Panc1 (cell line): ENCODE measurements at regions not wholly inside any gene's neighbourhood (a gene's known extent, or its start where the extent isn't known, plus 50 kb on each side); places are given as distances from the start of the nearest gene placed in this dataset.

Experiments
- ATAC-seq: fragments of 200-7000 bp; cut with Tn5 transposase; 2 replicates; pipeline ENCODE4 v1.9.1; 2020; ENCODE audit warnings: mild to moderate bottlenecking, moderate library complexity
- BruUV-seq: library from RNA; stranded (reverse); fragments of 400-500 nt; replicated peaks from 2 replicates; lab custom pipeline; 2021; lab: Mats Ljungman, UMichigan
- CTCF ChIA-PET: fragments of 300-600 bp; sonication (Branson Sonifier 250); formaldehyde crosslinking; loops from one replicate; lab custom pipeline; 2022; ENCODE audit warnings: antibody characterized with exemption; lab: Charles Lee
- POLR2A ChIA-PET: fragments of 300-600 bp; sonication (Branson Sonifier 250); formaldehyde crosslinking; loops from one replicate; lab custom pipeline; 2022; ENCODE audit warnings: antibody characterized with exemption; lab: Charles Lee
- DNase-seq: peaks from one replicate; pipeline ENCODE4 v3.0.0-alpha.2; 2010; ENCODE audit warnings: low read depth, low spot score
- H3K27ac ChIP-seq: 2 replicates; pipeline ENCODE4 v1.5.1; 2011; ENCODE audit warnings: mild to moderate bottlenecking, low read length, inconsistent platforms
- H3K27me3 ChIP-seq: fragments of 200-500 bp; sonication (Bioruptor generic); 2 replicates; pipeline ENCODE4 v1.6.0; 2014; ENCODE audit warnings: low read length, inconsistent platforms; ENCODE audit not compliant: control insufficient read depth, insufficient read depth
- H3K36me3 ChIP-seq: fragments of 200-500 bp; sonication (Bioruptor generic); 2 replicates; pipeline ENCODE4 v1.5.1; 2014; ENCODE audit warnings: inconsistent platforms, mild to moderate bottlenecking, low read length, moderate library complexity; ENCODE audit not compliant: control insufficient read depth, insufficient read depth
- H3K4me1 ChIP-seq: 2 replicates; pipeline ENCODE4 v1.5.1; 2011; ENCODE audit warnings: inconsistent platforms, mild to moderate bottlenecking, low read length, moderate library complexity; ENCODE audit not compliant: control insufficient read depth, insufficient read depth
- H3K4me3 ChIP-seq, 2 experiments: 2 replicates each; pipeline ENCODE4 v1.5.1; 2011 to 2012; ENCODE audit warnings: low read depth in 2 of 2, low read length in 2 of 2, mild to moderate bottlenecking in 2 of 2, inconsistent platforms in 1 of 2, moderate library complexity in 1 of 2
- H3K9me3 ChIP-seq: fragments of 200-500 bp; sonication (Bioruptor generic); 2 replicates; pipeline ENCODE4 v1.5.1; 2014; ENCODE audit warnings: low read depth, mild to moderate bottlenecking, inconsistent platforms, low read length, moderate library complexity; ENCODE audit not compliant: control insufficient read depth, insufficient read depth
- CTCF ChIP-seq: fragments of 450-650 bp; IDR thresholded peaks from 2 replicates; pipeline ENCODE4 v1.5.1; 2017; ENCODE audit warnings: mild to moderate bottlenecking
- POLR2AphosphoS5 ChIP-seq: IDR thresholded peaks from 2 replicates; pipeline ENCODE4 v1.6.1; 2012; ENCODE audit warnings: mild to moderate bottlenecking, low read depth, low read length, moderate library complexity
- SIN3A ChIP-seq: IDR thresholded peaks from 2 replicates; pipeline ENCODE4 v1.6.1; 2012; ENCODE audit warnings: low read depth, mild to moderate bottlenecking, low read length, moderate library complexity, borderline replicate concordance; ENCODE audit not compliant: insufficient read depth
- TCF7L2 ChIP-seq: IDR thresholded peaks from 2 replicates; pipeline ENCODE4 v1.6.1; 2011; ENCODE audit warnings: mild to moderate bottlenecking, low read depth, low read length, inconsistent platforms
- in situ Hi-C: cut with HindIII; loops from 2 replicates; pipeline ENCODE4 v1.10.0; 2016; ENCODE audit warnings: low sequenced_read_pairs, low pct_unique_long_range_greater_than_20kb
- intact Hi-C: fragments of 100-400 bp; cut with micrococcal nuclease; formaldehyde crosslinking; loops from one replicate; pipeline ENCODE4 v1.10.0; 2022; ENCODE audit not compliant: unreplicated experiment
- TF ChIP-seq, protein P1 (sequence below), 2 experiments: IDR thresholded peaks; 2 replicates each; pipeline ENCODE4 v1.6.1; 2011 to 2012; ENCODE audit warnings: low read depth in 2 of 2, control low read depth in 1 of 2, low read length in 1 of 2, mild to moderate bottlenecking in 1 of 2, moderate library complexity in 1 of 2; ENCODE audit not compliant: insufficient read depth in 1 of 2

GRCh38 chr4:149279331-149279730 lies 536.3 kb downstream of the IQCM start:
- BruUV-seq: no TSS peak
- DNase-seq: no peak

GRCh38 chr4:149277705-149278104 lies 537.9 kb downstream of the IQCM start:
- DNase-seq (no peak), ATAC-seq (no peak)
- POLR2A ChIA-PET: no interaction called here
- TF ChIP-seq, protein P1, sequence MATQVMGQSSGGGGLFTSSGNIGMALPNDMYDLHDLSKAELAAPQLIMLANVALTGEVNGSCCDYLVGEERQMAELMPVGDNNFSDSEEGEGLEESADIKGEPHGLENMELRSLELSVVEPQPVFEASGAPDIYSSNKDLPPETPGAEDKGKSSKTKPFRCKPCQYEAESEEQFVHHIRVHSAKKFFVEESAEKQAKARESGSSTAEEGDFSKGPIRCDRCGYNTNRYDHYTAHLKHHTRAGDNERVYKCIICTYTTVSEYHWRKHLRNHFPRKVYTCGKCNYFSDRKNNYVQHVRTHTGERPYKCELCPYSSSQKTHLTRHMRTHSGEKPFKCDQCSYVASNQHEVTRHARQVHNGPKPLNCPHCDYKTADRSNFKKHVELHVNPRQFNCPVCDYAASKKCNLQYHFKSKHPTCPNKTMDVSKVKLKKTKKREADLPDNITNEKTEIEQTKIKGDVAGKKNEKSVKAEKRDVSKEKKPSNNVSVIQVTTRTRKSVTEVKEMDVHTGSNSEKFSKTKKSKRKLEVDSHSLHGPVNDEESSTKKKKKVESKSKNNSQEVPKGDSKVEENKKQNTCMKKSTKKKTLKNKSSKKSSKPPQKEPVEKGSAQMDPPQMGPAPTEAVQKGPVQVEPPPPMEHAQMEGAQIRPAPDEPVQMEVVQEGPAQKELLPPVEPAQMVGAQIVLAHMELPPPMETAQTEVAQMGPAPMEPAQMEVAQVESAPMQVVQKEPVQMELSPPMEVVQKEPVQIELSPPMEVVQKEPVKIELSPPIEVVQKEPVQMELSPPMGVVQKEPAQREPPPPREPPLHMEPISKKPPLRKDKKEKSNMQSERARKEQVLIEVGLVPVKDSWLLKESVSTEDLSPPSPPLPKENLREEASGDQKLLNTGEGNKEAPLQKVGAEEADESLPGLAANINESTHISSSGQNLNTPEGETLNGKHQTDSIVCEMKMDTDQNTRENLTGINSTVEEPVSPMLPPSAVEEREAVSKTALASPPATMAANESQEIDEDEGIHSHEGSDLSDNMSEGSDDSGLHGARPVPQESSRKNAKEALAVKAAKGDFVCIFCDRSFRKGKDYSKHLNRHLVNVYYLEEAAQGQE (IDR thresholded peaks at IDR 0.05; ENCODE audit: insufficient read depth in 1 of 2, low read depth in 2 of 2, low read length in 1 of 2): no peak
- TF ChIP-seq CTCF (no peak), SIN3A (no peak), POLR2AphosphoS5 (no peak), TCF7L2 (no peak)
- in situ Hi-C loops (no loop called here), intact Hi-C loops (no loop called here)
- CTCF ChIA-PET: no interaction called here
- Histone ChIP-seq H3K36me3 (no peaks in the 10 kb centered on the region), H3K4me1 (no peaks in the 10 kb centered on the region), H3K4me3 (no peak overlapping the region), H3K27me3 (no peaks in the 10 kb centered on the region), H3K27ac (no peak overlapping the region), H3K9me3 (no peaks in the 10 kb centered on the region)
- no TSS peak for BruUV-seq

More at GRCh38 chr4:149279331-149279730, 536.3 kb downstream of the IQCM start:
- POLR2A ChIA-PET: no interaction called here
- ATAC-seq: no peak
- TF ChIP-seq POLR2AphosphoS5: no peak
- no peak for TF ChIP-seq CTCF
- TF ChIP-seq SIN3A: no peak
- TF ChIP-seq, protein P1 (IDR thresholded peaks at IDR 0.05; ENCODE audit: insufficient read depth in 1 of 2, low read depth in 2 of 2, low read length in 1 of 2): no peak
- no peak for TF ChIP-seq TCF7L2
- Histone ChIP-seq H3K36me3 (no peaks in the 10 kb centered on the region), H3K4me1 (no peaks in the 10 kb centered on the region), H3K27ac (no peak overlapping the region), H3K9me3 (no peaks in the 10 kb centered on the region), H3K27me3 (no peaks in the 10 kb centered on the region), H3K4me3 (no peak overlapping the region)
- intact Hi-C loops (no loop called here), in situ Hi-C loops (no loop called here)
- CTCF ChIA-PET: no interaction called here
